ENCODE measurements at regions not wholly inside any gene's neighbourhood (a gene's known extent, or its start where the extent isn't known, plus 50 kb on each side); places are given as distances from the start of the nearest gene placed in this dataset.

- H3K9ac ChIP-seq (ENCODE audit: insufficient read length), result no peak overlapping the region
- no peak for DNase-seq (ENCODE audit: low read depth, low spot score)
- no peak overlapping the region for H3K27ac ChIP-seq
- H3K4me3 ChIP-seq, result no peak overlapping the region
- no peaks in the 10 kb centered on the region for H3K9me3 ChIP-seq (ENCODE audit: low read depth, low read length)
- TF ChIP-seq EZH2 (IDR thresholded peaks at IDR 0.05) (no peak), POLR2AphosphoS5 (IDR thresholded peaks at IDR 0.05; ENCODE audit: borderline replicate concordance, low read depth, low read length) (no peak), FOXP2 (optimal IDR thresholded peaks at IDR 0.05; ENCODE audit: control extremely low read depth, extremely low read length, insufficient read depth) (no peak)
- no peaks in the 10 kb centered on the region for H3K36me3 ChIP-seq (ENCODE audit: insufficient read depth, low read length)
These were observed 129.3 kb upstream of the MED13 start for GRCh38 chr17:62194401-62194800.

GRCh38 chr17:62193249-62193648, 128.2 kb upstream of the MED13 start:
- Histone ChIP-seq H3K9me3 (ENCODE audit: low read depth, low read length) (no peaks in the 10 kb centered on the region), H3K27ac (no peak overlapping the region), H3K4me3 (no peak overlapping the region), H3K9ac (ENCODE audit: insufficient read length) (no peak overlapping the region), H3K36me3 (ENCODE audit: insufficient read depth, low read length) (no peaks in the 10 kb centered on the region)
- TF ChIP-seq FOXP2 (optimal IDR thresholded peaks at IDR 0.05; ENCODE audit: control extremely low read depth, extremely low read length, insufficient read depth) (no peak), EZH2 (IDR thresholded peaks at IDR 0.05) (no peak), POLR2AphosphoS5 (IDR thresholded peaks at IDR 0.05; ENCODE audit: borderline replicate concordance, low read depth, low read length) (no peak)
- no peak for DNase-seq (ENCODE audit: low read depth, low spot score)

- Histone ChIP-seq H3K36me3 (ENCODE audit: insufficient read depth, low read length) (no peaks in the 10 kb centered on the region), H3K9me3 (ENCODE audit: low read depth, low read length) (no peaks in the 10 kb centered on the region), H3K9ac (ENCODE audit: insufficient read length) (no peak overlapping the region), H3K4me3 (no peak overlapping the region), H3K27ac (no peak overlapping the region)
- TF ChIP-seq FOXP2 (optimal IDR thresholded peaks at IDR 0.05; ENCODE audit: control extremely low read depth, extremely low read length, insufficient read depth) (no peak), POLR2AphosphoS5 (IDR thresholded peaks at IDR 0.05; ENCODE audit: borderline replicate concordance, low read depth, low read length) (no peak), EZH2 (IDR thresholded peaks at IDR 0.05) (no peak)
- no peak for DNase-seq (ENCODE audit: low read depth, low spot score)
These were observed 126.6 kb upstream of the MED13 start for GRCh38 chr17:62191390-62192361.

- no peaks in the 10 kb centered on the region for H3K9me3 ChIP-seq (ENCODE audit: low read depth, low read length)
- TF ChIP-seq POLR2AphosphoS5 (IDR thresholded peaks at IDR 0.05; ENCODE audit: borderline replicate concordance, low read depth, low read length) (no peak), EZH2 (IDR thresholded peaks at IDR 0.05) (no peak), FOXP2 (optimal IDR thresholded peaks at IDR 0.05; ENCODE audit: control extremely low read depth, extremely low read length, insufficient read depth) (no peak)
- no peak overlapping the region for H3K9ac ChIP-seq (ENCODE audit: insufficient read length)
- no peak overlapping the region for H3K27ac ChIP-seq
- no peak overlapping the region for H3K4me3 ChIP-seq
- H3K36me3 ChIP-seq (ENCODE audit: insufficient read depth, low read length), result no peaks in the 10 kb centered on the region
- DNase-seq (ENCODE audit: low read depth, low spot score), result no peak
These were observed 124.3 kb upstream of the MED13 start for GRCh38 chr17:62189377-62189776.

- peak; percentile 42 for DNase-seq (ENCODE audit: low read depth, low spot score)
- TF ChIP-seq POLR2AphosphoS5 (IDR thresholded peaks at IDR 0.05; ENCODE audit: borderline replicate concordance, low read depth, low read length) (no peak), FOXP2 (optimal IDR thresholded peaks at IDR 0.05; ENCODE audit: control extremely low read depth, extremely low read length, insufficient read depth) (no peak), EZH2 (IDR thresholded peaks at IDR 0.05) (no peak)
- Histone ChIP-seq H3K4me3 (0 out of 2 replicates have a peak overlapping the region, but pooled peaks have one; percentile 29), H3K9ac (ENCODE audit: insufficient read length) (no peak overlapping the region), H3K27ac (no peak overlapping the region), H3K9me3 (ENCODE audit: low read depth, low read length) (no peaks in the 10 kb centered on the region), H3K36me3 (ENCODE audit: insufficient read depth, low read length) (no peaks in the 10 kb centered on the region)
These were observed 123.6 kb upstream of the MED13 start for GRCh38 chr17:62188713-62189112.

- no peak for TF ChIP-seq POLR2AphosphoS5 (IDR thresholded peaks at IDR 0.05; ENCODE audit: borderline replicate concordance, low read depth, low read length)
- TF ChIP-seq FOXP2 (optimal IDR thresholded peaks at IDR 0.05; ENCODE audit: control extremely low read depth, extremely low read length, insufficient read depth), result no peak
- TF ChIP-seq EZH2 (IDR thresholded peaks at IDR 0.05), result no peak
- H3K4me3 ChIP-seq, result no peak overlapping the region
- H3K9ac ChIP-seq (ENCODE audit: insufficient read length), result no peak overlapping the region
- no peak overlapping the region for H3K27ac ChIP-seq
- DNase-seq (ENCODE audit: low read depth, low spot score), result no peak
- no peaks in the 10 kb centered on the region for H3K9me3 ChIP-seq (ENCODE audit: low read depth, low read length)
- no peaks in the 10 kb centered on the region for H3K36me3 ChIP-seq (ENCODE audit: insufficient read depth, low read length)
These were observed 122.6 kb upstream of the MED13 start for GRCh38 chr17:62187681-62188080.

GRCh38 chr17:62186841-62187240, 121.8 kb upstream of the MED13 start:
- H3K4me3 ChIP-seq, result no peak overlapping the region
- no peak for TF ChIP-seq EZH2 (IDR thresholded peaks at IDR 0.05)
- no peak for TF ChIP-seq FOXP2 (optimal IDR thresholded peaks at IDR 0.05; ENCODE audit: control extremely low read depth, extremely low read length, insufficient read depth)
- TF ChIP-seq POLR2AphosphoS5 (IDR thresholded peaks at IDR 0.05; ENCODE audit: borderline replicate concordance, low read depth, low read length), result no peak
- DNase-seq (ENCODE audit: low read depth, low spot score), result no peak

GRCh38 chr17:62180772-62181171, 115.7 kb upstream of the MED13 start:
- H3K9ac ChIP-seq (ENCODE audit: insufficient read length), result no peak overlapping the region
- H3K4me3 ChIP-seq, result no peak overlapping the region
- DNase-seq (ENCODE audit: low read depth, low spot score), result no peak
- H3K27ac ChIP-seq, result no peak overlapping the region
- no peaks in the 10 kb centered on the region for H3K36me3 ChIP-seq (ENCODE audit: insufficient read depth, low read length)
- no peaks in the 10 kb centered on the region for H3K9me3 ChIP-seq (ENCODE audit: low read depth, low read length)
- no peak for TF ChIP-seq FOXP2 (optimal IDR thresholded peaks at IDR 0.05; ENCODE audit: control extremely low read depth, extremely low read length, insufficient read depth)
- TF ChIP-seq POLR2AphosphoS5 (IDR thresholded peaks at IDR 0.05; ENCODE audit: borderline replicate concordance, low read depth, low read length), result no peak
- no peak for TF ChIP-seq EZH2 (IDR thresholded peaks at IDR 0.05)

More at GRCh38 chr17:62186841-62187240, 121.8 kb upstream of the MED13 start:
- H3K9me3 ChIP-seq (ENCODE audit: low read depth, low read length), result no peaks in the 10 kb centered on the region
- H3K36me3 ChIP-seq (ENCODE audit: insufficient read depth, low read length), result no peaks in the 10 kb centered on the region
- no peak overlapping the region for H3K27ac ChIP-seq
- no peak overlapping the region for H3K9ac ChIP-seq (ENCODE audit: insufficient read length)

All from SK-N-MC (cell line).